Osteocyte (in vitro differentiated cells): ENCODE measurements at regions not wholly inside any gene's neighbourhood (a gene's known extent, or its start where the extent isn't known, plus 50 kb on each side); places are given as distances from the start of the nearest gene placed in this dataset.
"Not testable (repeated sequence)": the region's sequence is repeated elsewhere in the genome, so short reads cannot be mapped to it uniquely, and the experiment has no call there.

Source experiments
- DNase-seq: peaks from one replicate; pipeline ENCODE4 v3.0.0; 2021; ENCODE audit warnings: mixed read lengths; ENCODE audit not compliant: unreplicated experiment; ENCODE audit errors: extremely low spot score
- H3K27ac Mint-ChIP-seq: one replicate; pipeline ENCODE4 v1.8.0; 2021; ENCODE audit warnings: mild to moderate bottlenecking, mixed read lengths; ENCODE audit not compliant: unreplicated experiment
- H3K27me3 Mint-ChIP-seq: one replicate; pipeline ENCODE4 v1.8.0; 2021; ENCODE audit warnings: mixed read lengths; ENCODE audit not compliant: unreplicated experiment
- H3K36me3 Mint-ChIP-seq: one replicate; pipeline ENCODE4 v1.8.0; 2021; ENCODE audit warnings: mixed read lengths; ENCODE audit not compliant: unreplicated experiment
- H3K4me1 Mint-ChIP-seq: one replicate; pipeline ENCODE4 v1.8.0; 2021; ENCODE audit warnings: mixed read lengths; ENCODE audit not compliant: unreplicated experiment
- H3K4me3 Mint-ChIP-seq: one replicate; pipeline ENCODE4 v1.8.0; 2021; ENCODE audit warnings: mild to moderate bottlenecking, moderate library complexity, mixed read lengths; ENCODE audit not compliant: unreplicated experiment
- H3K9me3 Mint-ChIP-seq: one replicate; pipeline ENCODE4 v1.8.0; 2021; ENCODE audit warnings: mixed read lengths; ENCODE audit not compliant: unreplicated experiment
- CTCF ChIP-seq: fragments of 200-600 bp; sonication (generic); IDR thresholded peaks from 2 replicates; pipeline ENCODE4 v1.5.0; 2021; ENCODE audit warnings: antibody characterized with exemption, mild to moderate bottlenecking, moderate library complexity

- Mint-ChIP-seq H3K27ac (no peak overlapping the region), H3K9me3 (peaks cover 5% of the 10 kb centered on the region), H3K27me3 (no peaks in the 10 kb centered on the region), H3K4me3 (no peak overlapping the region), H3K4me1 (no peaks in the 10 kb centered on the region), H3K36me3 (no peaks in the 10 kb centered on the region)
- no peak for DNase-seq
- no peak for TF ChIP-seq CTCF
These were observed 1530.1 kb downstream of the MAT2B start for GRCh38 chr5:165035520-165035919.

GRCh38 chr5:165039748-165040147, 1534.3 kb downstream of the MAT2B start:
- TF ChIP-seq CTCF: no peak
- H3K4me3 Mint-ChIP-seq: no peak overlapping the region
- no peak for DNase-seq
- no peak overlapping the region for H3K27ac Mint-ChIP-seq
- peaks cover 12% of the 10 kb centered on the region for H3K9me3 Mint-ChIP-seq
- no peaks in the 10 kb centered on the region for H3K36me3 Mint-ChIP-seq
- no peaks in the 10 kb centered on the region for H3K4me1 Mint-ChIP-seq
- H3K27me3 Mint-ChIP-seq: no peaks in the 10 kb centered on the region

GRCh38 chr5:165045941-165046340, 1540.5 kb downstream of the MAT2B start:
- H3K9me3 Mint-ChIP-seq: peaks cover 23% of the 10 kb centered on the region
- H3K36me3 Mint-ChIP-seq, H3K27ac Mint-ChIP-seq, H3K27me3 Mint-ChIP-seq, DNase-seq, H3K4me3 Mint-ChIP-seq, H3K4me1 Mint-ChIP-seq: not testable (repeated sequence)

GRCh38 chr5:165055476-165055875, 1550.1 kb downstream of the MAT2B start:
- Mint-ChIP-seq H3K4me1 (no peaks in the 10 kb centered on the region), H3K36me3 (no peaks in the 10 kb centered on the region), H3K4me3 (no peak overlapping the region), H3K27me3 (no peaks in the 10 kb centered on the region), H3K9me3 (peaks cover 19% of the 10 kb centered on the region), H3K27ac (no peak overlapping the region)
- no peak for DNase-seq
- TF ChIP-seq CTCF: no peak

GRCh38 chr5:165057145-165057544, 1551.7 kb downstream of the MAT2B start:
- no peaks in the 10 kb centered on the region for H3K36me3 Mint-ChIP-seq
- H3K9me3 Mint-ChIP-seq: peaks cover 18% of the 10 kb centered on the region
- H3K27ac Mint-ChIP-seq: no peak overlapping the region
- no peaks in the 10 kb centered on the region for H3K4me1 Mint-ChIP-seq
- no peak overlapping the region for H3K4me3 Mint-ChIP-seq
- TF ChIP-seq CTCF: no peak
- no peak for DNase-seq
- H3K27me3 Mint-ChIP-seq: no peaks in the 10 kb centered on the region

GRCh38 chr5:165066751-165067385, 1561.4 kb downstream of the MAT2B start:
- no peak for TF ChIP-seq CTCF
- Mint-ChIP-seq H3K36me3 (no peaks in the 10 kb centered on the region), H3K4me3 (no peak overlapping the region), H3K9me3 (peaks cover 35% of the 10 kb centered on the region), H3K4me1 (no peaks in the 10 kb centered on the region), H3K27me3 (no peaks in the 10 kb centered on the region), H3K27ac (no peak overlapping the region)
- no peak for DNase-seq
